OCI-LY3 (cell line): ENCODE measurements at regions not wholly inside any gene's neighbourhood (a gene's known extent, or its start where the extent isn't known, plus 50 kb on each side); places are given as distances from the start of the nearest gene placed in this dataset.
A peak's percentile ranks its signal among the peaks of the same experiment; 100 is the strongest.

Source experiments
- H2AFZ ChIP-seq: fragments of 200-600, 300-600 bp; shearing (Covaris generic); 2 replicates; pipeline ENCODE4 v1.6.0; 2014; ENCODE audit warnings: antibody characterized with exemption, low read depth, low read length
- H3K27ac ChIP-seq: fragments of 200-600, 300-600 bp; sonication (generic); 2 replicates; pipeline ENCODE4 v1.5.1; 2014; ENCODE audit warnings: mild to moderate bottlenecking, low read length, moderate library complexity, mixed read lengths
- H3K27me3 ChIP-seq: fragments of 200-600, 300-600 bp; sonication (generic); 2 replicates; pipeline ENCODE4 v1.6.1; 2014; ENCODE audit warnings: low read depth, low read length, mixed read lengths
- H3K36me3 ChIP-seq: fragments of 200-600, 300-600 bp; sonication (generic); replicated peaks from 2 replicates; pipeline ENCODE3; 2014; ENCODE audit warnings: low read depth, low read length, mixed read lengths
- H3K4me1 ChIP-seq: fragments of 300-600, 200-600 bp; sonication (generic); 2 replicates; pipeline ENCODE4 v1.6.1; 2014; ENCODE audit warnings: low read length, mixed read lengths
- H3K4me2 ChIP-seq: fragments of 200-600, 300-600 bp; sonication (generic); 2 replicates; pipeline ENCODE4 v1.6.1; 2014; ENCODE audit warnings: low read length, mixed read lengths
- H3K4me3 ChIP-seq: fragments of 300-600, 200-600 bp; sonication (generic); 2 replicates; pipeline ENCODE4 v1.5.1; 2014; ENCODE audit warnings: antibody characterized with exemption, mild to moderate bottlenecking, low read length, moderate library complexity
- H3K79me2 ChIP-seq: fragments of 300-600, 200-600 bp; shearing (Covaris generic); 2 replicates; pipeline ENCODE4 v1.6.1; 2014; ENCODE audit warnings: mild to moderate bottlenecking, low read length, mixed read lengths
- H3K9ac ChIP-seq: fragments of 300-600, 200-600 bp; shearing (Covaris generic); 2 replicates; pipeline ENCODE4 v1.6.0; 2014; ENCODE audit warnings: mild to moderate bottlenecking, low read length, moderate library complexity
- H3K9me3 ChIP-seq: fragments of 200-600, 300-600 bp; shearing (Covaris generic); 2 replicates; pipeline ENCODE4 v1.6.1; 2014; ENCODE audit warnings: low read length, mixed read lengths; ENCODE audit not compliant: insufficient read depth
- H4K20me1 ChIP-seq: fragments of 200-600, 300-600 bp; sonication (generic); 2 replicates; pipeline ENCODE4 v1.6.1; 2016; ENCODE audit warnings: low read length, mixed read lengths; ENCODE audit not compliant: insufficient read depth
- EZH2phosphoT487 ChIP-seq: fragments of 200-600 bp; shearing (Covaris generic); IDR thresholded peaks from 2 replicates; pipeline ENCODE4 v1.6.1; 2018; ENCODE audit warnings: antibody characterized with exemption, mixed run types, low read depth
- TF ChIP-seq, protein P1 (sequence below): fragments of 200-600, 300-600 bp; sonication (generic); IDR thresholded peaks from 2 replicates; pipeline ENCODE4 v1.5.1; 2014; ENCODE audit warnings: antibody characterized with exemption, low read length, low read depth

DNA sequence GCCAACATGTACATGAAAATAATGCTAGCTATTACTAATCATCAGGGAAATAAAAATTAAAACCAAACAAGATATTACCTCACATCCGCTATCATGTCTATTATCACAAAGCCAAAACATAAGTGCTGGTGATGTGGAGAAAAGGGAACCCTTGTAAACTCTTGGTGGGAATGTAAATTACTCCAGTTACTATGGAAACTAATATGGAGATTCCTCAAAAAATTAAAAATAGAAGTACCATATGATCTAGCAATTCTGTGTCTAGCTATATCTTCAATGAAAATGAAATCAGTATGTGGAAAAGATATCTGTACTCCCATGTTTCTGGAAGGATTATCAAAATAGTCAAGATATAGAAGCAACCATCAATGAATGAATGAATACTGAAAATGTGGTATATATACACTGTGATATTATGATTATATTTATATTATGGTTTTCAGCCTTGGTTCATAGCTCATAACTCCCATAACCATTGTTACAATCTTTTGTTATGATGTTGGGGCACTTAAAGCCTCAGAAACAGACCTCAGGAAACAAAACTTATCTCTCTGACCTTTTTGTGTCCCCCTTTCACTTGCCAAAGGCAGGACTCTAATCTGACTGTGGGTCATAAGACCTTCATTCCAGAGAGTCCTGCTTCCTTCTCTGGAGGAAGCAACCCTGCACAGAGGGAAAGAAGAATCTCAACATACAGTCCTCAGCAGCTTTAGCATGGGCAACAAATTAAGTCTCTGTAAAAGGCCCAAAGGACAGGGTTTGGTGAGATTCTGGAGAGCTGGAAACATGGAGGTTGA lies 933.2 kb downstream of the ADGRL3 start:
- no peaks in the 10 kb centered on the region for H3K79me2 ChIP-seq
- H2AFZ ChIP-seq, result no peak overlapping the region
- no peaks in the 10 kb centered on the region for H3K27me3 ChIP-seq
- TF ChIP-seq, protein P1, sequence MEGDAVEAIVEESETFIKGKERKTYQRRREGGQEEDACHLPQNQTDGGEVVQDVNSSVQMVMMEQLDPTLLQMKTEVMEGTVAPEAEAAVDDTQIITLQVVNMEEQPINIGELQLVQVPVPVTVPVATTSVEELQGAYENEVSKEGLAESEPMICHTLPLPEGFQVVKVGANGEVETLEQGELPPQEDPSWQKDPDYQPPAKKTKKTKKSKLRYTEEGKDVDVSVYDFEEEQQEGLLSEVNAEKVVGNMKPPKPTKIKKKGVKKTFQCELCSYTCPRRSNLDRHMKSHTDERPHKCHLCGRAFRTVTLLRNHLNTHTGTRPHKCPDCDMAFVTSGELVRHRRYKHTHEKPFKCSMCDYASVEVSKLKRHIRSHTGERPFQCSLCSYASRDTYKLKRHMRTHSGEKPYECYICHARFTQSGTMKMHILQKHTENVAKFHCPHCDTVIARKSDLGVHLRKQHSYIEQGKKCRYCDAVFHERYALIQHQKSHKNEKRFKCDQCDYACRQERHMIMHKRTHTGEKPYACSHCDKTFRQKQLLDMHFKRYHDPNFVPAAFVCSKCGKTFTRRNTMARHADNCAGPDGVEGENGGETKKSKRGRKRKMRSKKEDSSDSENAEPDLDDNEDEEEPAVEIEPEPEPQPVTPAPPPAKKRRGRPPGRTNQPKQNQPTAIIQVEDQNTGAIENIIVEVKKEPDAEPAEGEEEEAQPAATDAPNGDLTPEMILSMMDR, result no peak
- TF ChIP-seq EZH2phosphoT487, result no peak
- no peaks in the 10 kb centered on the region for H3K36me3 ChIP-seq
- no peaks in the 10 kb centered on the region for H4K20me1 ChIP-seq
- no peak overlapping the region for H3K4me3 ChIP-seq
- no peak overlapping the region for H3K27ac ChIP-seq
- no peak overlapping the region for H3K4me2 ChIP-seq
- no peak overlapping the region for H3K9ac ChIP-seq
- H3K9me3 ChIP-seq, result no peaks in the 10 kb centered on the region
- no peaks in the 10 kb centered on the region for H3K4me1 ChIP-seq

DNA sequence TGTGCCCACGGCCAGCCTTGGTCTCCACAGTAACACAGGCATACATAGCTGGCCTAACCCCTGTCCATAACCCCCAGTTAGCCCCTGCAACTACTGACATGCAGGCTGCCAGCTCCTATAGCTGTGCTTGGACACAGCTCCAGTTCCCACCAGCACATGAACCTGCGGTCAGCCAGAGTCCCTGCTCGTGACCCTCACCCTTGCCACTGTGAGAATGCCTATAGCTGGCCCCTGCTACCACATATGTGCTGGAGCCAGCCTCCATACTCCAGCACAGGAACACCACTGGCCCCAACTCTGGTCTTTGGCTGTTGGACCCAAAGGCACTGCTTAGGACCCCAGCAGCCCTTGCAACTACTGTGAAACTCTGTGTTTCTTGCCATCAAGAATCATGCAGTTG lies 930.9 kb downstream of the ADGRL3 start:
- TF ChIP-seq, protein P1, result no peak
- no peak for TF ChIP-seq EZH2phosphoT487
- Histone ChIP-seq H3K79me2 (no peaks in the 10 kb centered on the region), H3K27me3 (no peaks in the 10 kb centered on the region), H3K4me1 (no peaks in the 10 kb centered on the region), H3K9ac (no peak overlapping the region), H4K20me1 (no peaks in the 10 kb centered on the region), H3K4me2 (no peak overlapping the region), H3K4me3 (no peak overlapping the region), H2AFZ (no peak overlapping the region), H3K27ac (no peak overlapping the region), H3K9me3 (no peaks in the 10 kb centered on the region), H3K36me3 (no peaks in the 10 kb centered on the region)

DNA sequence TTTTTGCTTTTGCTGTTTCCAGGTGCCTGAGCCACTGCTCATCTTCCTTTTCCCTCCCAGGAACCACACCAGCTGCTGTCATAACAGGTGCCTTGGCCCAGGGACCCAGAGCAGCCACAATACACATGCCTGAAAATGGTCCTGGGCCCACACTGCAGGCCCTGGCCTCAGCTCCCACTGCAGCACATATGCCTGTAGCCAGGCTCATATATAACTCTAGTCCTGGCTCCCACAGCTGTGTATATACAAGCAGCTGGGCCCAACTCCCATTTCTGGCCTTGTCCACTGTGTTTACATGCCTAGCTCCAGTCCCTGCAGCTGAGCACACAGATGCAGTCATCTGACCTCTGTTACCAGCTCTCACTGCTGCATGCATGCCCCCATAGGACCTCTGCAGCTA lies 930.5 kb downstream of the ADGRL3 start:
- no peak overlapping the region for H3K27ac ChIP-seq
- no peaks in the 10 kb centered on the region for H3K4me1 ChIP-seq
- H3K4me2 ChIP-seq, result no peak overlapping the region
- H3K27me3 ChIP-seq, result no peaks in the 10 kb centered on the region
- H4K20me1 ChIP-seq, result no peaks in the 10 kb centered on the region
- no peak overlapping the region for H3K9ac ChIP-seq
- no peaks in the 10 kb centered on the region for H3K36me3 ChIP-seq
- TF ChIP-seq, protein P1, result no peak
- TF ChIP-seq EZH2phosphoT487, result no peak
- H2AFZ ChIP-seq, result no peak overlapping the region
- no peak overlapping the region for H3K4me3 ChIP-seq
- no peaks in the 10 kb centered on the region for H3K9me3 ChIP-seq
- H3K79me2 ChIP-seq, result no peaks in the 10 kb centered on the region

DNA sequence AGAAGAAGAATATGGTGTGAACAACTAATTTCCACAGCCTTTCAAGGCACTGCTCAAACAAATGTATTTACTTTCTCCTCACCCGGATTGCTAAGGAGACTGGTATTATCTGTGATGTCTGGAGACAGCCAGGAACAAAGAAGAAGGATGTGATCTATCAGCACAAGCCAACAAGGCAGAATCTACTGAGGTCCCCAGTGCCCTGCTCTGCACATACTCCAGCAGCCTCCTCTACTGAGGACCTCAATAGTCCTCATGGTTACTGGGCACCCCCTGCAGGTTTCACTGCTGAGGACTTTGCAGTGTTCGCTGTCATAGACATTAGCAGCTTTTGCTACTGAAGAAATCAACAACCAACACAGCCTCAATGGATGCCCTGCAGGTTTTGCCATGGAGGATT lies 930.1 kb downstream of the ADGRL3 start:
- no peaks in the 10 kb centered on the region for H3K9me3 ChIP-seq
- no peak overlapping the region for H3K4me3 ChIP-seq
- H3K4me2 ChIP-seq, result no peak overlapping the region
- no peaks in the 10 kb centered on the region for H3K36me3 ChIP-seq
- no peaks in the 10 kb centered on the region for H3K79me2 ChIP-seq
- TF ChIP-seq, protein P1, result 0 out of 2 replicates have a peak, but pooled peaks have one; percentile 4
- TF ChIP-seq EZH2phosphoT487, result no peak
- no peak overlapping the region for H2AFZ ChIP-seq
- H3K9ac ChIP-seq, result no peak overlapping the region
- H4K20me1 ChIP-seq, result no peaks in the 10 kb centered on the region
- H3K27ac ChIP-seq, result no peak overlapping the region
- H3K27me3 ChIP-seq, result no peaks in the 10 kb centered on the region
- H3K4me1 ChIP-seq, result no peaks in the 10 kb centered on the region
